ENCODE measurements at regions not wholly inside any gene's neighbourhood (a gene's known extent, or its start where the extent isn't known, plus 50 kb on each side); places are given as distances from the start of the nearest gene placed in this dataset.

DNA sequence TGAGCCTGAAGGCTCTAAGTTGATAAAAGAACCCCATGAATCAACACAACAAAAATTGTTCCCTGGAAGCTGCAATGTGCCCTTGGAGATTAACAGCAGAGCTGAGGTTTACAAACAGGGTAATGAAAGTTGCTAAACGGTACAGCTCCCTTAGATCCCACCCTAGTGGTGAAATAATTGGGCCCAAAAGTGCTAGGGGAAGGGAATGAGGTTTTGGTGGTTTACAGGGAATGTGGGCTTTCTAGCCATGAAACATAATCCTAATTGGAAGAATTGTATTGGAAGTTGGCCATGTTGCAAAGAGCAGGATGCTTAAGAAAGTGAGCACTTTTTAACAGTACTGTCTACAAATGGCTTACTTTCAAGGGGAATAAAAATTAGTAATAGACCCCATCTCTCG, 180.2 kb upstream of the SMIM21 start:
- TF ChIP-seq, protein P1, sequence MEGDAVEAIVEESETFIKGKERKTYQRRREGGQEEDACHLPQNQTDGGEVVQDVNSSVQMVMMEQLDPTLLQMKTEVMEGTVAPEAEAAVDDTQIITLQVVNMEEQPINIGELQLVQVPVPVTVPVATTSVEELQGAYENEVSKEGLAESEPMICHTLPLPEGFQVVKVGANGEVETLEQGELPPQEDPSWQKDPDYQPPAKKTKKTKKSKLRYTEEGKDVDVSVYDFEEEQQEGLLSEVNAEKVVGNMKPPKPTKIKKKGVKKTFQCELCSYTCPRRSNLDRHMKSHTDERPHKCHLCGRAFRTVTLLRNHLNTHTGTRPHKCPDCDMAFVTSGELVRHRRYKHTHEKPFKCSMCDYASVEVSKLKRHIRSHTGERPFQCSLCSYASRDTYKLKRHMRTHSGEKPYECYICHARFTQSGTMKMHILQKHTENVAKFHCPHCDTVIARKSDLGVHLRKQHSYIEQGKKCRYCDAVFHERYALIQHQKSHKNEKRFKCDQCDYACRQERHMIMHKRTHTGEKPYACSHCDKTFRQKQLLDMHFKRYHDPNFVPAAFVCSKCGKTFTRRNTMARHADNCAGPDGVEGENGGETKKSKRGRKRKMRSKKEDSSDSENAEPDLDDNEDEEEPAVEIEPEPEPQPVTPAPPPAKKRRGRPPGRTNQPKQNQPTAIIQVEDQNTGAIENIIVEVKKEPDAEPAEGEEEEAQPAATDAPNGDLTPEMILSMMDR (conservative IDR thresholded peaks at IDR 0.05): no peak
- no peak for TF ChIP-seq EZH2 (IDR thresholded peaks at IDR 0.05; ENCODE audit: low read depth)
